ENCODE measurements at regions not wholly inside any gene's neighbourhood (a gene's known extent, or its start where the extent isn't known, plus 50 kb on each side); places are given as distances from the start of the nearest gene placed in this dataset.

DNA sequence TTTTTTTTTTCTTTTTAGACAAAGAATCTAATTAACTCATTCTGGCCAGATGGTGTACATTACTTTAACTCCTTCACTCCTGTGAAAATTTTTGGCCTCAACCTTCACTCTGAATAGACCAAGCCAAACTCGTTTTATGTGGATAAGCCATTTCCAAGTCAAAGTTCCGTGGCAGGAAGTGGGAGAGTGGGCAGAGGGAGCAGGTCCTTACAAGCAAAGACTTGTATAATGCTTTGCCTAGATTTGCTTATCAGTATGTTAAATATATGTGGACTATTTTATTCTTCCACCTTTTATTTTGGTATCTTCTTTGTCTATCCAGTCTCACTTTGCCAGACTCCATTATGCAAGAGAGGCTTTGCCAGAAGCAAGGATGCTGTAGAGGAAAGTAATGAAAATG lies 178.1 kb upstream of the TNP1 start:
- Histone ChIP-seq H3K36me3 (ENCODE audit: low read depth) (no peaks in the 10 kb centered on the region), H3K4me2 (no peak overlapping the region), H3K27me3 (ENCODE audit: insufficient read depth, low read depth) (no peaks in the 10 kb centered on the region), H3K9me2 (ENCODE audit: insufficient read depth) (no peaks in the 10 kb centered on the region), H3F3A (ENCODE audit: insufficient read depth, low read depth) (no peaks in the 10 kb centered on the region), H3K4me3 (no peak overlapping the region), H4K20me1 (ENCODE audit: insufficient read depth) (no peaks in the 10 kb centered on the region), H2AFZ (no peak overlapping the region), H3K79me2 (ENCODE audit: low read depth) (no peaks in the 10 kb centered on the region), H3K27ac (no peak overlapping the region), H3K9me3 (ENCODE audit: insufficient read depth, low read depth) (peaks cover 5% of the 10 kb centered on the region; the same call in 1 of the 2 replicates), H3K4me1 (replicated peaks; ENCODE audit: insufficient read depth) (no peaks in the 10 kb centered on the region)
- intact Hi-C loops (cut with micrococcal nuclease; ENCODE audit: unreplicated experiment): no loop called here
- TF ChIP-seq CTCF (conservative IDR thresholded peaks at IDR 0.05): no peak
- TF ChIP-seq EZH2 (IDR thresholded peaks at IDR 0.05; ENCODE audit: low read depth): no peak
- POLR2A ChIA-PET (ENCODE audit: unreplicated experiment): no interaction called here
- CTCF ChIA-PET: no interaction called here
- DNase-seq: no peak
- no TSS peak for BruUV-seq (replicated peaks)

DNA sequence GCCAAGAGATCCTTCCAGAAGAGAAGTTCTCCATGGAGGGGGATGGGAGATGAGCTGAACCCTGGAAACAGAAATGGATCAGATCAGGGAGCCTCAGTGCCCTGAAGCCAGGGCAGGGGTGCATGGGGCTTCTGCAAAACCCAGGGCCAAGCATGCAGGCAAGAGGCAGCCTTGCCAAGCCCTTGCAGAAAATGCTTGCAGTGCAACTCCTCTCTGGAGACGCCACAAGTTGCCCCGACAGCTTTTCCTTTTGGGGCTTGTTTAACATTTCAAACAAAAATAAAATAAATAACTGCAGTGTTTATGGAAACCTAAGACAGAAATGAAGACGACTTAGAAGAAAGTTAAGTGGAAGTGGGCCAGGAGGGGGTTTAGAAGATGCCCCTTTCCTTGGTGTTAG lies 177.5 kb upstream of the TNP1 start:
- no peak for DNase-seq
- Histone ChIP-seq H3K36me3 (ENCODE audit: low read depth) (no peaks in the 10 kb centered on the region), H3K27me3 (ENCODE audit: insufficient read depth, low read depth) (no peaks in the 10 kb centered on the region; the same call in 1 of the 2 replicates), H3K4me1 (replicated peaks; ENCODE audit: insufficient read depth) (no peaks in the 10 kb centered on the region), H3K27ac (no peak overlapping the region), H3K4me2 (no peak overlapping the region), H3K4me3 (no peak overlapping the region), H3K79me2 (ENCODE audit: low read depth) (no peaks in the 10 kb centered on the region), H3F3A (ENCODE audit: insufficient read depth, low read depth) (no peaks in the 10 kb centered on the region), H3K9me2 (ENCODE audit: insufficient read depth) (no peaks in the 10 kb centered on the region), H2AFZ (no peak overlapping the region), H4K20me1 (ENCODE audit: insufficient read depth) (no peaks in the 10 kb centered on the region), H3K9me3 (ENCODE audit: insufficient read depth, low read depth) (peaks cover 5% of the 10 kb centered on the region; the same call in 1 of the 2 replicates)
- POLR2A ChIA-PET (ENCODE audit: unreplicated experiment): no interaction called here
- CTCF ChIA-PET: no interaction called here
- BruUV-seq (replicated peaks): no TSS peak
- TF ChIP-seq CTCF (conservative IDR thresholded peaks at IDR 0.05) (0 out of 2 replicates have a peak, but pooled peaks have one; percentile 0), EZH2 (IDR thresholded peaks at IDR 0.05; ENCODE audit: low read depth) (no peak)
- intact Hi-C loops (cut with micrococcal nuclease; ENCODE audit: unreplicated experiment): no loop called here

DNA sequence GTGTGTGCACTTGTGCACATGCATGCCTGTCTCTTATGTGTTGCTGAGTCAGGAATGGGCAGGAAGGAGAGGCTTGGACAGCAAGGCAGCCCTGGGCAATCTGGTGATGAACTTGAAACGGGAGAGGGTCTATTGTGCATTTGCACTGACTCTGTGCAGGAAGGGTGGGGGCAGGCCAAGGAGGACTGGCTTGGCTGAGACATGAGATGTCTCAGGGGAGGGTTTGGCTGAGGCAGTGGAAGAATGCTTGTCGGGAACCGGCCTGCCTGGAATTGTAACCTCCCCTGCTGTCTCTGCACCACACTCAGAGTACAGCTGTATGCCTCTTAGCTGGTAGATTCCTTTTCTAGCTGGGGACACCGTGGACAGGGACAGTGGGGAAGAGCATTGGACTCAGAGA lies 176.1 kb upstream of the TNP1 start:
- no peak overlapping the region for H2AFZ ChIP-seq
- intact Hi-C loops (cut with micrococcal nuclease; ENCODE audit: unreplicated experiment): no loop called here
- H4K20me1 ChIP-seq (ENCODE audit: insufficient read depth): no peaks in the 10 kb centered on the region

More for the DNA sequence above, 176.1 kb upstream of the TNP1 start:
- no peak overlapping the region for H3K4me3 ChIP-seq
- H3K9me3 ChIP-seq (ENCODE audit: insufficient read depth, low read depth): no peaks in the 10 kb centered on the region
- no peaks in the 10 kb centered on the region for H3K36me3 ChIP-seq (ENCODE audit: low read depth)
- POLR2A ChIA-PET (ENCODE audit: unreplicated experiment): no interaction called here
- CTCF ChIA-PET: no interaction called here
- H3K79me2 ChIP-seq (ENCODE audit: low read depth): no peaks in the 10 kb centered on the region
- H3K9me2 ChIP-seq (ENCODE audit: insufficient read depth): no peaks in the 10 kb centered on the region
- no TSS peak for BruUV-seq (replicated peaks)
- H3K4me1 ChIP-seq (replicated peaks; ENCODE audit: insufficient read depth): no peaks in the 10 kb centered on the region
- H3F3A ChIP-seq (ENCODE audit: insufficient read depth, low read depth): no peaks in the 10 kb centered on the region
- H3K4me2 ChIP-seq: no peak overlapping the region
- no peak overlapping the region for H3K27ac ChIP-seq
- no peak for DNase-seq
- TF ChIP-seq CTCF (conservative IDR thresholded peaks at IDR 0.05) (no peak), EZH2 (IDR thresholded peaks at IDR 0.05; ENCODE audit: low read depth) (no peak)
- H3K27me3 ChIP-seq (ENCODE audit: insufficient read depth, low read depth): no peaks in the 10 kb centered on the region; the same call in 1 of the 2 replicates

All from PC-9 (cell line).